ENCODE measurements at regions not wholly inside any gene's neighbourhood (a gene's known extent, or its start where the extent isn't known, plus 50 kb on each side); places are given as distances from the start of the nearest gene placed in this dataset.

GRCh38 chr6:6994796-6995195 is 113.0 kb upstream of the RREB1 start (continued):
- TF ChIP-seq ZNF565 (CRISPR knock-in tag; conservative IDR thresholded peaks at IDR 0.05; ENCODE audit: low read depth): no peak

DNA sequence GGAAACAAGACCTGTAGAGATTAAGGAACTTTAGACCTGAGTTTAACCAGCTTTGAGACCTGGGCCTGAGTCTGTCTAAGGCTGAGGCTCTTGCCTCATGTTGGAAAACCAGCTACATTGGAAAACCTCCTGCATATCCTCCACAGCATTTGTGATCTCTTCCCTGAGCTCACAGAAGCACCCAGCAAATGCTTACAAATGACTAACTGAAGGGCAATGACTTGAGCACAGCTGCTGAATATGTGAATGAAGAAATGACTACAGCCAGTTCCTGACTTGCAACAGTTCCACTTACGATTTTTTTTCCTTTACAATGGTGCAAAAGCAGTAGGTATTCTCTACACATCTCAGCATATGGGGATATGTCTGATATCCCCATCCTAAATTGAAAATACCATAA is 112.4 kb upstream of the RREB1 start:
- TF ChIP-seq SNAI2 (CRISPR knock-in tag; IDR thresholded peaks at IDR 0.05): no peak

DNA sequence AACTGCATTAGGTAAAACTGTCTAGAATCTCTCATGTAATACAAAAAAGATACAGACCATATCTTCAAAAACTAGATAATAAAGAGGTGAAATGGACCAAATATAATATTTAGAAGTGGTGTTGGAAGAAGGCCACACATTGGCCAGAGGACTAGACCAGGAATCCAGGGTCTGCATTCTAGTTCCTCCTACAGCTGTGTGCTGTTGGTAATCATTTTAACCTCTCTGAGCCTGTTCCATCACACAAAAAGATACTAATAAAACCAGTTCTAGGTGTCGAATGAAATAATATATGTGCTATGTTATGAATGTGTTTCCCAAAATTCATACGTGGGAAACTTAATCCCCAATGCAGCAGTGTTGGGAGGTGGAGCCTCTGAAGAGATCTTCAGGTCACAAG is 111.6 kb upstream of the RREB1 start:
- ATAC-seq: no peak
- TF ChIP-seq SNAI2 (CRISPR knock-in tag; IDR thresholded peaks at IDR 0.05): no peak
- TF ChIP-seq GLIS3 (CRISPR knock-in tag; IDR thresholded peaks at IDR 0.05): no peak
- TF ChIP-seq CSRNP3 (CRISPR knock-in tag; IDR thresholded peaks at IDR 0.05): no peak
- no peak for TF ChIP-seq ARNTL (CRISPR knock-in tag; IDR thresholded peaks at IDR 0.05; ENCODE audit: borderline replicate concordance, low read depth)
- TF ChIP-seq ZFP30 (CRISPR knock-in tag; IDR thresholded peaks at IDR 0.05): no peak
- no peak for TF ChIP-seq TCF4 (CRISPR knock-in tag; IDR thresholded peaks at IDR 0.05; ENCODE audit: borderline replicate concordance)
- TF ChIP-seq BACH2 (CRISPR knock-in tag; IDR thresholded peaks at IDR 0.05; ENCODE audit: borderline replicate concordance): no peak
- no peak for TF ChIP-seq RARB (CRISPR knock-in tag; IDR thresholded peaks at IDR 0.05)
- TF ChIP-seq ZC3H10 (CRISPR knock-in tag; IDR thresholded peaks at IDR 0.05): no peak
- no peak for TF ChIP-seq POU6F1 (CRISPR knock-in tag; IDR thresholded peaks at IDR 0.05; ENCODE audit: borderline replicate concordance, low read depth)
- TF ChIP-seq PATZ1 (CRISPR knock-in tag; IDR thresholded peaks at IDR 0.05; ENCODE audit: borderline replicate concordance): no peak
- TF ChIP-seq ZNF8 (CRISPR knock-in tag; IDR thresholded peaks at IDR 0.05): no peak
- no peak for TF ChIP-seq TOX (CRISPR knock-in tag; IDR thresholded peaks at IDR 0.05; ENCODE audit: borderline replicate concordance)
- TF ChIP-seq CSDC2 (CRISPR knock-in tag; IDR thresholded peaks at IDR 0.05): no peak

More for the DNA sequence above, 112.4 kb upstream of the RREB1 start:
- ATAC-seq: no peak

- TF ChIP-seq GLIS3 (CRISPR knock-in tag; IDR thresholded peaks at IDR 0.05) (no peak), CREB5 (CRISPR knock-in tag; IDR thresholded peaks at IDR 0.05; ENCODE audit: low read depth) (no peak), ZFP3 (CRISPR knock-in tag; IDR thresholded peaks at IDR 0.05) (no peak), CSDC2 (CRISPR knock-in tag; IDR thresholded peaks at IDR 0.05) (no peak), ISL1 (CRISPR knock-in tag; IDR thresholded peaks at IDR 0.05) (no peak), ESRRG (CRISPR knock-in tag; IDR thresholded peaks at IDR 0.05) (no peak), ZNF565 (CRISPR knock-in tag; conservative IDR thresholded peaks at IDR 0.05; ENCODE audit: low read depth) (no peak)
Measured at GRCh38 chr6:6997263-6998193, 110.2 kb upstream of the RREB1 start.

DNA sequence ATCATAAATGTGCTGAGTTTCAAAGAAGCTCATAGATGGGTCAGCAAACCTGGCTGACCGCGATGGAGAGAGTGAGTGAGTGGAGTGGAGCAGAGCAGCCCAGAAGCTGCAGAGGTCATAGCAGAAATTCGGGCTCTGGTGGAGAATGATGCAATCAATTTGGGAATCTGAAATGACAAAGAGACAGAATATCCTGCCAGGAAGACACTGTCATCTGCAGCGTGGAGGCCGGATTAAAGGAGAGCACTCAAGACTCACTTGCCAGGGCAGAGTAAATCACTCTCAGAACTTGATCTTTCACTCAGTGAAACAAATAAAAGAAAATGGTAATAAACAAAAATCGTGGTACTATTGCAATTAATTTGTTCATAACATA is 109.6 kb upstream of the RREB1 start:
- peak; percentile 21; the same call in 2 of the 3 replicates for ATAC-seq
- TF ChIP-seq PPARA (CRISPR knock-in tag; IDR thresholded peaks at IDR 0.05; ENCODE audit: borderline replicate concordance): no peak
- no peak for TF ChIP-seq CSDC2 (CRISPR knock-in tag; IDR thresholded peaks at IDR 0.05)
- no peak for TF ChIP-seq SNAI2 (CRISPR knock-in tag; IDR thresholded peaks at IDR 0.05)
- no peak for TF ChIP-seq CSRNP3 (CRISPR knock-in tag; IDR thresholded peaks at IDR 0.05)
- no peak for TF ChIP-seq PATZ1 (CRISPR knock-in tag; IDR thresholded peaks at IDR 0.05; ENCODE audit: borderline replicate concordance)

More at GRCh38 chr6:6997263-6998193, 110.2 kb upstream of the RREB1 start:
- ATAC-seq: no peak

All from SK-N-SH treated with all-trans-retinoic acid at 6 μM for 48 hours (cell line).